ENCODE measurements at regions not wholly inside any gene's neighbourhood (a gene's known extent, or its start where the extent isn't known, plus 50 kb on each side); places are given as distances from the start of the nearest gene placed in this dataset.

- Histone ChIP-seq H3K23ac (ENCODE audit: low read length) (no peak overlapping the region), H3K4me3 (ENCODE audit: low read depth, low read length) (no peak overlapping the region), H2AK5ac (ENCODE audit: low read length) (no peak overlapping the region), H2BK5ac (ENCODE audit: low read depth, low read length, poor library complexity) (no peak overlapping the region), H3K79me2 (ENCODE audit: control insufficient read depth, insufficient read depth, low read length, poor library complexity) (no peaks in the 10 kb centered on the region), H3K14ac (ENCODE audit: low read length) (no peak overlapping the region), H4K8ac (ENCODE audit: low read depth, low read length) (no peak overlapping the region), H4K91ac (ENCODE audit: low read depth, low read length) (no peak overlapping the region), H2BK12ac (ENCODE audit: low read length) (no peak overlapping the region), H2AFZ (ENCODE audit: insufficient read depth, low read length, poor library complexity) (no peak overlapping the region), H3K36me3 (ENCODE audit: control insufficient read depth in 1 of 2, insufficient read depth in 2 of 2, low read length in 2 of 2) (no peaks in the 10 kb centered on the region), H3K4me2 (ENCODE audit: low read length) (no peak overlapping the region), H3K9me3 (ENCODE audit: insufficient read depth, low read depth, low read length) (no peaks in the 10 kb centered on the region), H4K12ac (ENCODE audit: low read depth, low read length) (no peak overlapping the region), H3K4ac (ENCODE audit: low read depth, low read length) (no peak overlapping the region), H3K4me1 (ENCODE audit: control insufficient read depth in 1 of 2, insufficient read depth in 2 of 2, low read length in 2 of 2) (no peaks in the 10 kb centered on the region), H3K18ac (ENCODE audit: low read length) (no peak overlapping the region), H3K9ac (ENCODE audit: low read length) (no peak overlapping the region), H3K27me3 (ENCODE audit: insufficient read depth, low read length) (no peaks in the 10 kb centered on the region), H2BK120ac (ENCODE audit: insufficient read depth, low read length, poor library complexity) (no peak overlapping the region), H3K27ac (ENCODE audit: low read depth, low read length) (no peak overlapping the region), H3K79me1 (ENCODE audit: low read length) (no peaks in the 10 kb centered on the region)
- no CpG with 5 or more reads among the region's 1 CpG for WGBS (ENCODE audit: extremely low coverage, insufficient coverage, insufficient read length)
- DNase-seq, result no peak
Measured at GRCh38 chr13:89965252-89965651, 1382.2 kb upstream of the MIR17HG start.

GRCh38 chr13:89966524-89966923, 1381.0 kb upstream of the MIR17HG start:
- Histone ChIP-seq H2AFZ (ENCODE audit: insufficient read depth, low read length, poor library complexity) (no peak overlapping the region), H3K18ac (ENCODE audit: low read length) (no peak overlapping the region), H3K4me3 (ENCODE audit: low read depth, low read length) (no peak overlapping the region), H4K91ac (ENCODE audit: low read depth, low read length) (no peak overlapping the region), H2BK120ac (ENCODE audit: insufficient read depth, low read length, poor library complexity) (no peak overlapping the region), H2BK12ac (ENCODE audit: low read length) (no peak overlapping the region), H3K23ac (ENCODE audit: low read length) (no peak overlapping the region), H3K4ac (ENCODE audit: low read depth, low read length) (no peak overlapping the region), H3K79me2 (ENCODE audit: control insufficient read depth, insufficient read depth, low read length, poor library complexity) (no peaks in the 10 kb centered on the region), H4K8ac (ENCODE audit: low read depth, low read length) (no peak overlapping the region), H3K9me3 (ENCODE audit: insufficient read depth, low read depth, low read length) (no peaks in the 10 kb centered on the region), H3K27me3 (ENCODE audit: insufficient read depth, low read length) (no peaks in the 10 kb centered on the region), H3K27ac (ENCODE audit: low read depth, low read length) (no peak overlapping the region), H3K14ac (ENCODE audit: low read length) (no peak overlapping the region), H3K4me1 (ENCODE audit: control insufficient read depth in 1 of 2, insufficient read depth in 2 of 2, low read length in 2 of 2) (no peaks in the 10 kb centered on the region), H3K9ac (ENCODE audit: low read length) (no peak overlapping the region), H2BK5ac (ENCODE audit: low read depth, low read length, poor library complexity) (no peak overlapping the region), H2AK5ac (ENCODE audit: low read length) (no peak overlapping the region), H3K36me3 (ENCODE audit: control insufficient read depth in 1 of 2, insufficient read depth in 2 of 2, low read length in 2 of 2) (no peaks in the 10 kb centered on the region), H4K12ac (ENCODE audit: low read depth, low read length) (no peak overlapping the region), H3K4me2 (ENCODE audit: low read length) (no peak overlapping the region), H3K79me1 (ENCODE audit: low read length) (no peaks in the 10 kb centered on the region)
- WGBS (ENCODE audit: extremely low coverage, insufficient coverage, insufficient read length), result no CpG with 5 or more reads among the region's 5 CpGs
- DNase-seq, result no peak

GRCh38 chr13:89967701-89968100, 1379.8 kb upstream of the MIR17HG start:
- no peak overlapping the region for H3K4ac ChIP-seq (ENCODE audit: low read depth, low read length)
- no peaks in the 10 kb centered on the region for H3K36me3 ChIP-seq (ENCODE audit: control insufficient read depth in 1 of 2, insufficient read depth in 2 of 2, low read length in 2 of 2)
- no peak for DNase-seq
- H3K27ac ChIP-seq (ENCODE audit: low read depth, low read length), result no peak overlapping the region
- no peaks in the 10 kb centered on the region for H3K4me1 ChIP-seq (ENCODE audit: control insufficient read depth in 1 of 2, insufficient read depth in 2 of 2, low read length in 2 of 2)
- H3K4me3 ChIP-seq (ENCODE audit: low read depth, low read length), result no peak overlapping the region
- no peak overlapping the region for H2AK5ac ChIP-seq (ENCODE audit: low read length)
- no peak overlapping the region for H4K8ac ChIP-seq (ENCODE audit: low read depth, low read length)
- no peak overlapping the region for H2BK5ac ChIP-seq (ENCODE audit: low read depth, low read length, poor library complexity)
- H2BK12ac ChIP-seq (ENCODE audit: low read length), result no peak overlapping the region
- H3K14ac ChIP-seq (ENCODE audit: low read length), result no peak overlapping the region
- no peak overlapping the region for H4K12ac ChIP-seq (ENCODE audit: low read depth, low read length)
- no CpG with 5 or more reads among the region's 2 CpGs for WGBS (ENCODE audit: extremely low coverage, insufficient coverage, insufficient read length)
- no peak overlapping the region for H3K4me2 ChIP-seq (ENCODE audit: low read length)
- H3K79me1 ChIP-seq (ENCODE audit: low read length), result no peaks in the 10 kb centered on the region
- no peak overlapping the region for H3K9ac ChIP-seq (ENCODE audit: low read length)
- H3K18ac ChIP-seq (ENCODE audit: low read length), result no peak overlapping the region
- H3K27me3 ChIP-seq (ENCODE audit: insufficient read depth, low read length), result no peaks in the 10 kb centered on the region
- no peak overlapping the region for H3K23ac ChIP-seq (ENCODE audit: low read length)
- H2AFZ ChIP-seq (ENCODE audit: insufficient read depth, low read length, poor library complexity), result no peak overlapping the region
- no peak overlapping the region for H4K91ac ChIP-seq (ENCODE audit: low read depth, low read length)
- no peaks in the 10 kb centered on the region for H3K79me2 ChIP-seq (ENCODE audit: control insufficient read depth, insufficient read depth, low read length, poor library complexity)
- H2BK120ac ChIP-seq (ENCODE audit: insufficient read depth, low read length, poor library complexity), result no peak overlapping the region
- H3K9me3 ChIP-seq (ENCODE audit: insufficient read depth, low read depth, low read length), result no peaks in the 10 kb centered on the region

GRCh38 chr13:89968470-89968869, 1379.0 kb upstream of the MIR17HG start:
- no peak overlapping the region for H3K14ac ChIP-seq (ENCODE audit: low read length)
- no peak for DNase-seq
- no peak overlapping the region for H4K91ac ChIP-seq (ENCODE audit: low read depth, low read length)
- H3K4me1 ChIP-seq (ENCODE audit: control insufficient read depth in 1 of 2, insufficient read depth in 2 of 2, low read length in 2 of 2), result no peaks in the 10 kb centered on the region
- no peak overlapping the region for H2AK5ac ChIP-seq (ENCODE audit: low read length)
- no peak overlapping the region for H3K4me2 ChIP-seq (ENCODE audit: low read length)
- no peak overlapping the region for H3K4ac ChIP-seq (ENCODE audit: low read depth, low read length)
- H4K8ac ChIP-seq (ENCODE audit: low read depth, low read length), result no peak overlapping the region
- H3K79me2 ChIP-seq (ENCODE audit: control insufficient read depth, insufficient read depth, low read length, poor library complexity), result no peaks in the 10 kb centered on the region
- no peak overlapping the region for H2BK12ac ChIP-seq (ENCODE audit: low read length)
- H3K9me3 ChIP-seq (ENCODE audit: insufficient read depth, low read depth, low read length), result no peaks in the 10 kb centered on the region
- WGBS (ENCODE audit: extremely low coverage, insufficient coverage, insufficient read length), result no CpG with 5 or more reads among the region's 2 CpGs
- H4K12ac ChIP-seq (ENCODE audit: low read depth, low read length), result no peak overlapping the region
- no peak overlapping the region for H3K9ac ChIP-seq (ENCODE audit: low read length)
- H2BK5ac ChIP-seq (ENCODE audit: low read depth, low read length, poor library complexity), result no peak overlapping the region
- H3K79me1 ChIP-seq (ENCODE audit: low read length), result no peaks in the 10 kb centered on the region
- H2BK120ac ChIP-seq (ENCODE audit: insufficient read depth, low read length, poor library complexity), result no peak overlapping the region
- H3K18ac ChIP-seq (ENCODE audit: low read length), result no peak overlapping the region
- H3K27me3 ChIP-seq (ENCODE audit: insufficient read depth, low read length), result no peaks in the 10 kb centered on the region
- H3K36me3 ChIP-seq (ENCODE audit: control insufficient read depth in 1 of 2, insufficient read depth in 2 of 2, low read length in 2 of 2), result no peaks in the 10 kb centered on the region
- H3K4me3 ChIP-seq (ENCODE audit: low read depth, low read length), result no peak overlapping the region
- H2AFZ ChIP-seq (ENCODE audit: insufficient read depth, low read length, poor library complexity), result no peak overlapping the region
- H3K27ac ChIP-seq (ENCODE audit: low read depth, low read length), result no peak overlapping the region
- H3K23ac ChIP-seq (ENCODE audit: low read length), result no peak overlapping the region

Measured in trophoblast cell (in vitro differentiated cells and primary cell).